Neural cell (in vitro differentiated cells): ENCODE measurements at regions not wholly inside any gene's neighbourhood (a gene's known extent, or its start where the extent isn't known, plus 50 kb on each side); places are given as distances from the start of the nearest gene placed in this dataset.

Experiments used
- H2AFZ ChIP-seq: fragments of 200-600, 300-800 bp; sonication (generic), shearing (Covaris generic); 2 replicates; pipeline ENCODE4 v1.6.0; 2014; ENCODE audit warnings: low read depth, mild to moderate bottlenecking, antibody characterized with exemption, low read length, moderate library complexity
- H3F3A ChIP-seq: fragments of 200-600 bp; shearing (Covaris generic); 2 replicates; pipeline ENCODE4 v1.6.1; 2016; ENCODE audit warnings: mild to moderate bottlenecking, moderate library complexity, mixed read lengths, antibody characterized with exemption, low read length; ENCODE audit not compliant: insufficient read depth, poor library complexity, severe bottlenecking
- H3K27ac ChIP-seq: fragments of 200-600, 300-800 bp; sonication (generic), shearing (Covaris generic); 2 replicates; pipeline ENCODE4 v1.5.1; 2014; ENCODE audit warnings: mild to moderate bottlenecking, low read length, moderate library complexity
- H3K27me3 ChIP-seq: fragments of 300-800, 200-600 bp; sonication (generic), shearing (Covaris generic); 2 replicates; pipeline ENCODE4 v1.6.0; 2014; ENCODE audit warnings: mild to moderate bottlenecking, low read depth, low read length, moderate library complexity; ENCODE audit not compliant: insufficient read depth
- H3K36me3 ChIP-seq: fragments of 300-800, 200-600 bp; sonication (generic), shearing (Covaris generic); 2 replicates; pipeline ENCODE4 v1.5.1; 2014; ENCODE audit warnings: mild to moderate bottlenecking, antibody characterized with exemption, low read length, moderate library complexity; ENCODE audit not compliant: insufficient read depth
- H3K4me2 ChIP-seq: fragments of 300-800, 200-600 bp; sonication (generic), shearing (Covaris generic); 2 replicates; pipeline ENCODE4 v1.6.0; 2014; ENCODE audit warnings: mild to moderate bottlenecking, low read length
- H3K4me3 ChIP-seq: fragments of 300-800, 200-600 bp; sonication (generic), shearing (Covaris generic); 2 replicates; pipeline ENCODE4 v1.5.1; 2014; ENCODE audit warnings: mild to moderate bottlenecking, low read length, moderate library complexity
- H3K79me2 ChIP-seq: fragments of 200-600 bp; shearing (Covaris generic); replicated peaks from 2 replicates; pipeline ENCODE4 v1.6.0; 2014; ENCODE audit warnings: mild to moderate bottlenecking, low read length, moderate library complexity; ENCODE audit not compliant: insufficient read depth
- H3K9ac ChIP-seq: fragments of 300-800, 200-600 bp; sonication (generic), shearing (Covaris generic); 2 replicates; pipeline ENCODE4 v1.6.1; 2016; ENCODE audit warnings: mild to moderate bottlenecking, low read length, mixed read lengths
- H3K9me2 ChIP-seq: fragments of 200-600 bp; shearing (Covaris generic); 2 replicates; pipeline ENCODE4 v1.6.1; 2016; ENCODE audit warnings: mild to moderate bottlenecking, low read length, mixed read lengths; ENCODE audit not compliant: insufficient read depth
- H3K9me3 ChIP-seq: fragments of 200-600, 300-800 bp; sonication (generic), shearing (Covaris generic); 2 replicates; pipeline ENCODE4 v1.6.1; 2016; ENCODE audit warnings: mild to moderate bottlenecking, mixed run types, low read length, moderate library complexity, mixed read lengths
- H4K20me1 ChIP-seq: fragments of 200-600 bp; shearing (Covaris generic); 2 replicates; pipeline ENCODE4 v1.6.1; 2016; ENCODE audit warnings: mild to moderate bottlenecking, mixed run types; ENCODE audit not compliant: insufficient read depth
- EP300 ChIP-seq: fragments of 450-650 bp; conservative IDR thresholded peaks from 2 replicates; pipeline ENCODE4 v1.6.1; 2014; ENCODE audit warnings: antibody characterized with exemption, mild to moderate bottlenecking, moderate library complexity; ENCODE audit not compliant: poor library complexity, severe bottlenecking
- EZH2 ChIP-seq: fragments of 200-600, 300-800 bp; shearing (Covaris generic), sonication (generic); IDR thresholded peaks from 2 replicates; pipeline ENCODE4 v1.6.1; 2014; ENCODE audit warnings: antibody characterized with exemption, low read length, borderline replicate concordance, mild to moderate bottlenecking; ENCODE audit not compliant: insufficient read depth, poor library complexity, severe bottlenecking
- MXI1 ChIP-seq: fragments of 450-650 bp; conservative IDR thresholded peaks from 2 replicates; pipeline ENCODE4 v1.6.1; 2014; ENCODE audit warnings: antibody characterized with exemption, mild to moderate bottlenecking; ENCODE audit not compliant: poor library complexity, severe bottlenecking
- RAD21 ChIP-seq: fragments of 450-650 bp; conservative IDR thresholded peaks from 2 replicates; pipeline ENCODE4 v1.6.1; 2014; ENCODE audit warnings: antibody characterized with exemption, mild to moderate bottlenecking, moderate library complexity
- REST ChIP-seq: IDR thresholded peaks from 2 replicates; pipeline ENCODE4 v1.6.1; 2012; ENCODE audit warnings: borderline replicate concordance
- SMC3 ChIP-seq: fragments of 450-650 bp; conservative IDR thresholded peaks from 2 replicates; pipeline ENCODE4 v1.6.1; 2014; ENCODE audit warnings: antibody characterized with exemption, mild to moderate bottlenecking, moderate library complexity; ENCODE audit not compliant: poor library complexity
- TAF1 ChIP-seq: IDR thresholded peaks from 2 replicates; pipeline ENCODE4 v1.6.1; 2012; ENCODE audit warnings: low read depth
- TF ChIP-seq, protein P1 (sequence below): fragments of 450-650 bp; IDR thresholded peaks from 2 replicates; pipeline ENCODE4 v1.5.1; 2014; ENCODE audit warnings: antibody characterized with exemption, mild to moderate bottlenecking, moderate library complexity; ENCODE audit not compliant: poor library complexity, severe bottlenecking

DNA sequence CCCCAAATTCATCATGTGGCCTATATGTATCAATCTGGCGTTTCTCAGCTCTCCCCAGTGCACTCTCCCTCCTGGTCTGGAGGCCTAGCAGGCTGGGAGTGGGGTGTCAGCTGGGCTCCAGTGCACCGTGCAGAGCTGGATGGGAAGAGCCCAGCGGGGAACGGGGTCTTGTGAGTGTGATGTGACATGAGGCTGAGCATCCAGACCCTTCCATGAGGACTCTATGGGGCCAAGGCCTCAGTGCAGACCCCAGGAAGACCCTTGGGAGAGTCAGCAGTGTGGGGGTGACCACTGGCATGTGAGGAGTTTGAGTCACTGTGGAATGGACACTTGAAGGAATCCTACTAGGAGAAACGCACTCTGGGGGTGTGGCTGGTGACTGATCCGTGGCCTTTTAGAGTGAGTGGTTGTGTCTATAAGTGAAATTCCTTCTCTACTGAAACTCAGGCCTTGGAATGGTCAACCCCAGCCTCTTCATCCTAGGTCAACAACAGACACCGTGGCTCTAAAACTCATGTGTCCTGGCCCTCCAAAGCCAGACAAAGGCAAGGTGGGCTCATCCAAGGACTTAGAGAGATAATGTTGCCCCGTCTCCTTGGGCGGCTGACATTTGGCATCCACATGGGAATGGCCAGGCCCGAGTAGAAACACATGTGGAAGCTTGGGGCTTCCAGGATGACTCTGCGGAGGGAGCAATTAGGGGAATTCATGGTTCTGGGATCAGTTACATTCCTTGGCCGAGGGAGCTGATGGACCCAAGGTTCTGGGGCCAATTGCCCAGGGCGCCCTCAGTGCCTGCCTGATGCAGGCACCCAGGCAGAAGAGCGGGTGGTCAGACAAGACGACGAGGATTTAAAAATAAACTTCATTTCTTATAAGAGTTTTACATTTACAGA lies 156.0 kb upstream of the TWIST2 start:
- Histone ChIP-seq H3K4me3 (no peak overlapping the region), H2AFZ (no peak overlapping the region), H3F3A (no peaks in the 10 kb centered on the region), H3K36me3 (no peaks in the 10 kb centered on the region), H3K27ac (no peak overlapping the region), H4K20me1 (no peaks in the 10 kb centered on the region), H3K79me2 (no peaks in the 10 kb centered on the region), H3K27me3 (no peaks in the 10 kb centered on the region), H3K4me2 (no peak overlapping the region), H3K9me2 (no peaks in the 10 kb centered on the region), H3K9me3 (no peaks in the 10 kb centered on the region), H3K9ac (no peak overlapping the region)
- TF ChIP-seq EP300: no peak
- TF ChIP-seq, protein P1, sequence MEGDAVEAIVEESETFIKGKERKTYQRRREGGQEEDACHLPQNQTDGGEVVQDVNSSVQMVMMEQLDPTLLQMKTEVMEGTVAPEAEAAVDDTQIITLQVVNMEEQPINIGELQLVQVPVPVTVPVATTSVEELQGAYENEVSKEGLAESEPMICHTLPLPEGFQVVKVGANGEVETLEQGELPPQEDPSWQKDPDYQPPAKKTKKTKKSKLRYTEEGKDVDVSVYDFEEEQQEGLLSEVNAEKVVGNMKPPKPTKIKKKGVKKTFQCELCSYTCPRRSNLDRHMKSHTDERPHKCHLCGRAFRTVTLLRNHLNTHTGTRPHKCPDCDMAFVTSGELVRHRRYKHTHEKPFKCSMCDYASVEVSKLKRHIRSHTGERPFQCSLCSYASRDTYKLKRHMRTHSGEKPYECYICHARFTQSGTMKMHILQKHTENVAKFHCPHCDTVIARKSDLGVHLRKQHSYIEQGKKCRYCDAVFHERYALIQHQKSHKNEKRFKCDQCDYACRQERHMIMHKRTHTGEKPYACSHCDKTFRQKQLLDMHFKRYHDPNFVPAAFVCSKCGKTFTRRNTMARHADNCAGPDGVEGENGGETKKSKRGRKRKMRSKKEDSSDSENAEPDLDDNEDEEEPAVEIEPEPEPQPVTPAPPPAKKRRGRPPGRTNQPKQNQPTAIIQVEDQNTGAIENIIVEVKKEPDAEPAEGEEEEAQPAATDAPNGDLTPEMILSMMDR: no peak
- TF ChIP-seq EZH2: no peak
- TF ChIP-seq TAF1: no peak
- no peak for TF ChIP-seq SMC3
- TF ChIP-seq MXI1: no peak
- TF ChIP-seq REST: no peak
- no peak for TF ChIP-seq RAD21

DNA sequence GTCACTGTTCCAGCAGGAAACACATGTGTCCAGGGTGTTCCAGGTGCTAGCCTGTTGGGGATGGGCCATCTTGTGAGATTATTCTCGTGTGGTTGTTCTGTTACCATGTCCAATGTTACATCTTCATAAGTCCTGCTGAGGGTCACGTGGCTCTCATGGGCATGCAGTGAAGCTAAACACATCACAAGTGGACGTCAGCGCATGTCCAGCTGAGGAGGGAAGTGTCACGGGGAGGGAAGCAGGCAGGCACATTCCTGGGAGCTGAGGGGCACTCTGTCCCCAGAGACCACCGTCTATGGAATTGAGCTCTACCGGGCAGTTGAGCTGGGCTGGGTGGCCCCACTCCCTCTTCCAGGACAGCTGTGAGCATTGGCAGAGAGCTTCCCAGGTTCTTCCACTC lies 155.3 kb upstream of the TWIST2 start:
- H4K20me1 ChIP-seq: no peaks in the 10 kb centered on the region
- H3K4me3 ChIP-seq: no peak overlapping the region
- H3K9ac ChIP-seq: no peak overlapping the region
- no peak for TF ChIP-seq TAF1
- TF ChIP-seq, protein P1: no peak
- no peak for TF ChIP-seq EZH2
- no peak for TF ChIP-seq MXI1
- H3F3A ChIP-seq: no peaks in the 10 kb centered on the region
- H3K9me3 ChIP-seq: no peaks in the 10 kb centered on the region
- no peak overlapping the region for H2AFZ ChIP-seq
- no peak overlapping the region for H3K4me2 ChIP-seq
- no peaks in the 10 kb centered on the region for H3K79me2 ChIP-seq
- no peak overlapping the region for H3K27ac ChIP-seq
- no peaks in the 10 kb centered on the region for H3K9me2 ChIP-seq
- no peaks in the 10 kb centered on the region for H3K27me3 ChIP-seq
- H3K36me3 ChIP-seq: no peaks in the 10 kb centered on the region
